Liver (tissue), 8 donors: ENCODE measurements at regions not wholly inside any gene's neighbourhood (a gene's known extent, or its start where the extent isn't known, plus 50 kb on each side); places are given as distances from the start of the nearest gene placed in this dataset.

Source experiments
- DNase-seq: peaks from one replicate; pipeline ENCODE4 v3.0.0-alpha.2; 2017; ENCODE audit warnings: low spot score
- H3K27ac ChIP-seq, 2 donors: one replicate each; pipeline ENCODE4 v1.7.0; 2013; ENCODE audit warnings: inconsistent platforms in 2 of 2, low read length in 2 of 2, control low read depth in 1 of 2, low read depth in 1 of 2, mild to moderate bottlenecking in 1 of 2
- H3K27me3 ChIP-seq, 4 donors: one replicate each; pipeline versions ENCODE4 v1.6.1 to v1.7.0; 2013; ENCODE audit warnings: low read length in 3 of 4, inconsistent platforms in 1 of 4, mild to moderate bottlenecking in 1 of 4, moderate library complexity in 1 of 4; ENCODE audit not compliant: control insufficient read depth in 4 of 4, insufficient read depth in 4 of 4
- H3K36me3 ChIP-seq, 4 donors: one replicate each; pipeline versions ENCODE4 v1.6.1 to v1.7.0; 2013; ENCODE audit warnings: low read length in 3 of 4, mild to moderate bottlenecking in 3 of 4, low read depth in 1 of 4, moderate library complexity in 1 of 4; ENCODE audit not compliant: control insufficient read depth in 4 of 4, insufficient read depth in 3 of 4
- H3K4me1 ChIP-seq, 4 donors: one replicate each; pipeline versions ENCODE4 v1.6.1 to v1.7.0; 2013; ENCODE audit warnings: low read length in 3 of 4, mild to moderate bottlenecking in 3 of 4, moderate library complexity in 1 of 4; ENCODE audit not compliant: control insufficient read depth in 4 of 4, insufficient read depth in 4 of 4
- H3K4me3 ChIP-seq, 3 donors: one replicate each; pipeline versions ENCODE4 v1.6.1 to v1.7.0; 2013; ENCODE audit warnings: low read length in 3 of 3, control low read depth in 1 of 3, low read depth in 1 of 3, mild to moderate bottlenecking in 1 of 3
- H3K9ac ChIP-seq, 2 donors: one replicate each; pipeline ENCODE4 v1.7.0; 2013; ENCODE audit warnings: low read length in 2 of 2, mild to moderate bottlenecking in 2 of 2, moderate library complexity in 2 of 2, control low read depth in 1 of 2, low read depth in 1 of 2
- H3K9me3 ChIP-seq, 4 donors: one replicate each; pipeline versions ENCODE4 v1.6.1 to v1.7.0; 2013; ENCODE audit warnings: low read length in 3 of 4; ENCODE audit not compliant: control insufficient read depth in 4 of 4
- ATF3 ChIP-seq: IDR thresholded peaks from 2 replicates; pipeline ENCODE4 v1.6.1; 2016; ENCODE audit warnings: antibody characterized with exemption
- CTCF ChIP-seq: fragments of 150-350 bp; IDR thresholded peaks from 2 replicates; pipeline ENCODE4 v1.5.1; 2017; ENCODE audit warnings: improper control_type of control experiment, low read depth, low read length; ENCODE audit not compliant: missing input control
- EGR1 ChIP-seq, 2 donors: IDR thresholded peaks; 2 replicates each; pipeline ENCODE4 v1.6.1; 2016 to 2018; ENCODE audit warnings: antibody characterized with exemption in 2 of 2, low read depth in 2 of 2
- FOXA1 ChIP-seq: IDR thresholded peaks from 2 replicates; pipeline ENCODE4 v1.6.1; 2016; ENCODE audit warnings: antibody characterized with exemption
- FOXA2 ChIP-seq: IDR thresholded peaks from 2 replicates; pipeline ENCODE4 v1.6.1; 2016; ENCODE audit warnings: antibody characterized with exemption
- HNF4A ChIP-seq, 2 donors: conservative IDR thresholded peaks; 2 replicates each; pipeline ENCODE4 v1.6.1; 2016; ENCODE audit warnings: antibody characterized with exemption in 2 of 2, mild to moderate bottlenecking in 2 of 2
- JUND ChIP-seq, 2 donors: IDR thresholded peaks; 2 replicates each; pipeline ENCODE4 v1.6.1; 2016; ENCODE audit warnings: antibody characterized with exemption in 2 of 2
- MAX ChIP-seq: IDR thresholded peaks from 2 replicates; pipeline ENCODE4 v1.6.1; 2016; ENCODE audit warnings: antibody characterized with exemption
- RAD21 ChIP-seq, 2 donors: IDR thresholded peaks; 2 replicates each; pipeline ENCODE4 v1.6.1; 2016; ENCODE audit warnings: antibody characterized with exemption in 2 of 2, mild to moderate bottlenecking in 2 of 2
- REST ChIP-seq: IDR thresholded peaks from 2 replicates; pipeline ENCODE4 v1.6.1; 2016; ENCODE audit warnings: antibody characterized with exemption, mild to moderate bottlenecking
- RXRA ChIP-seq, 2 donors: IDR thresholded peaks; 2 replicates each; pipeline ENCODE4 v1.6.1; 2017 to 2018; ENCODE audit warnings: antibody characterized with exemption in 2 of 2, mild to moderate bottlenecking in 1 of 2
- SP1 ChIP-seq: IDR thresholded peaks from 2 replicates; pipeline ENCODE4 v1.6.1; 2018; ENCODE audit warnings: antibody characterized with exemption, mild to moderate bottlenecking
- TAF1 ChIP-seq: conservative IDR thresholded peaks from 2 replicates; pipeline ENCODE4 v1.6.1; 2016; ENCODE audit warnings: antibody characterized with exemption, mild to moderate bottlenecking
- YY1 ChIP-seq: IDR thresholded peaks from 2 replicates; pipeline ENCODE4 v1.6.1; 2016; ENCODE audit warnings: antibody characterized with exemption, mild to moderate bottlenecking
- ZBTB33 ChIP-seq: IDR thresholded peaks from 2 replicates; pipeline ENCODE4 v1.6.1; 2016; ENCODE audit warnings: antibody characterized with exemption
- WGBS: extraction: QIAGEN DNeasy Blood & Tissue Kit; methylation state at CpG from one replicate; pipeline ENCODE4 v1.1.7; 2013; 5-methylcytosine and 5-hydroxymethylcytosine counted together
- donor health status: healthy.
- donor health status: healthy.
- donor health status: healthy.
- donor health status: healthy.
- donor health status: healthy.

GRCh38 chr18:10056506-10056905 is 142.7 kb downstream of the VAPA start:
- TF ChIP-seq SP1 (no peak), RXRA (IDR thresholded peaks at IDR 0.05) (no peak), EGR1 (IDR thresholded peaks at IDR 0.05; ENCODE audit: low read depth in 2 of 2) (no peak), CTCF (no peak), YY1 (no peak), HNF4A (conservative IDR thresholded peaks at IDR 0.05) (no peak), FOXA2 (no peak), RAD21 (IDR thresholded peaks at IDR 0.05) (no peak), FOXA1 (no peak), JUND (IDR thresholded peaks at IDR 0.05) (no peak)
- no peaks in the 10 kb centered on the region for H3K36me3 ChIP-seq
- 94% methylated on average over 12 of the region's 12 CpGs for WGBS
- no peak overlapping the region for H3K4me3 ChIP-seq
- DNase-seq: no peak
- peaks cover 0 to 2% (median 0%) of the 10 kb centered on the region in 4 donors for H3K27me3 ChIP-seq
- H3K9me3 ChIP-seq: peaks cover 0 to 2% (median 0%) of the 10 kb centered on the region in 4 donors
- H3K4me1 ChIP-seq: no peaks in the 10 kb centered on the region
- no peak overlapping the region for H3K9ac ChIP-seq
- H3K27ac ChIP-seq: no peak overlapping the region

- no peak for DNase-seq
- 82% methylated on average over 3 of the region's 3 CpGs for WGBS
- no peaks in the 10 kb centered on the region for H3K4me1 ChIP-seq
- TF ChIP-seq EGR1 (IDR thresholded peaks at IDR 0.05; ENCODE audit: low read depth in 2 of 2) (no peak), TAF1 (no peak), HNF4A (conservative IDR thresholded peaks at IDR 0.05) (no peak), REST (no peak), RXRA (IDR thresholded peaks at IDR 0.05) (no peak), ATF3 (no peak), MAX (no peak), ZBTB33 (no peak), RAD21 (IDR thresholded peaks at IDR 0.05) (no peak), FOXA2 (no peak), CTCF (no peak)
- peaks cover 0 to 2% (median 0%) of the 10 kb centered on the region in 4 donors for H3K27me3 ChIP-seq
- no peak overlapping the region for H3K27ac ChIP-seq
- H3K36me3 ChIP-seq: no peaks in the 10 kb centered on the region
- no peak overlapping the region for H3K4me3 ChIP-seq
- no peak overlapping the region for H3K9ac ChIP-seq
- no peaks in the 10 kb centered on the region for H3K9me3 ChIP-seq
Observed at GRCh38 chr18:10057401-10057893, 143.6 kb downstream of the VAPA start.
